B cell (primary cell): ENCODE measurements at regions not wholly inside any gene's neighbourhood (a gene's known extent, or its start where the extent isn't known, plus 50 kb on each side); places are given as distances from the start of the nearest gene placed in this dataset.

Experiments
- ATAC-seq: fragments of 200-7000 bp; cut with Tn5 transposase; one replicate; pipeline ENCODE4 v1.10.0; 2021; ENCODE audit warnings: low read depth, mild to moderate bottlenecking, moderate number of reproducible peaks, moderate library complexity
- CTCF ChIA-PET: fragments of 350-600 bp; sonication (Branson Sonifier 250); formaldehyde crosslinking; loops from one replicate; lab custom pipeline; 2021; ENCODE audit warnings: antibody characterized with exemption, inconsistent platforms; lab: Charles Lee
- POLR2A ChIA-PET: fragments of 350-600 bp; sonication (Branson Sonifier 250); formaldehyde crosslinking; loops from one replicate; lab custom pipeline; 2021; ENCODE audit warnings: antibody characterized with exemption; lab: Charles Lee
- DNase-seq: peaks from one replicate; pipeline ENCODE4 v3.0.0; 2013
- H2AFZ ChIP-seq: 2 replicates; pipeline ENCODE4 v1.6.1; 2012; ENCODE audit warnings: mild to moderate bottlenecking, low read depth, low read length; ENCODE audit not compliant: insufficient read depth, poor library complexity, severe bottlenecking
- H3K27ac ChIP-seq, 2 donors: 1 replicate in 1 of 2; 2 replicates in 1 of 2; pipeline ENCODE4 v1.5.1; 2012 to 2013; ENCODE audit warnings: low read length in 2 of 2, mild to moderate bottlenecking in 2 of 2, moderate library complexity in 1 of 2
- H3K27me3 ChIP-seq, 4 experiments: fragments of 200-600 bp in 1 of 4; sonication (generic) in 1 of 4; replicated peaks in 1 of 4; 1 replicate in 2 of 4; 2 replicates in 2 of 4; pipeline versions ENCODE4 v1.6.1 to v1.7.0; 2013 to 2016; ENCODE audit warnings: low read length in 3 of 4, mild to moderate bottlenecking in 2 of 4, mixed read lengths in 1 of 4, moderate library complexity in 1 of 4; ENCODE audit not compliant: insufficient read depth in 4 of 4, control insufficient read depth in 3 of 4; ENCODE audit errors: control extremely low read depth in 1 of 4
- H3K36me3 ChIP-seq, 2 experiments: replicated peaks in 1 of 2; 1 replicate in 1 of 2; 2 replicates in 1 of 2; pipeline versions ENCODE4 v1.6.1 to v1.7.1; 2013; ENCODE audit warnings: low read length in 1 of 2; ENCODE audit not compliant: insufficient read depth in 2 of 2, control insufficient read depth in 1 of 2; ENCODE audit errors: control extremely low read depth in 1 of 2, extremely low read depth in 1 of 2
- H3K4me1 ChIP-seq, 2 donors: fragments of 200-600 bp in 1 of 2; sonication (generic) in 1 of 2; 1 replicate in 1 of 2; 2 replicates in 1 of 2; pipeline versions ENCODE4 v1.5.1 to v1.6.1; 2013 to 2017; ENCODE audit warnings: low read length in 2 of 2; ENCODE audit not compliant: control insufficient read depth in 2 of 2, insufficient read depth in 2 of 2
- H3K4me2 ChIP-seq: replicated peaks from 2 replicates; pipeline ENCODE3; 2012; ENCODE audit warnings: mild to moderate bottlenecking, low read depth, low read length; ENCODE audit not compliant: poor library complexity, severe bottlenecking
- H3K4me3 ChIP-seq, 5 experiments: fragments of 200-600 bp in 1 of 5; sonication (generic) in 1 of 5; 1 replicate in 3 of 5; 2 replicates in 2 of 5; pipeline versions ENCODE4 v1.5.1 to v1.7.0; 2011 to 2016; ENCODE audit warnings: low read length in 4 of 5, mild to moderate bottlenecking in 4 of 5, low read depth in 2 of 5, control low read depth in 1 of 5, moderate library complexity in 1 of 5; ENCODE audit not compliant: insufficient read depth in 1 of 5; ENCODE audit errors: control extremely low read depth in 1 of 5, extremely low read depth in 1 of 5
- H3K79me2 ChIP-seq: fragments of 200-600 bp; sonication (generic); one replicate; pipeline ENCODE4 v1.6.0; 2016; ENCODE audit warnings: low read length; ENCODE audit not compliant: control insufficient read depth, insufficient read depth
- H3K9ac ChIP-seq: fragments of 200-600 bp; sonication (generic); 2 replicates; pipeline ENCODE4 v1.6.1; 2017; ENCODE audit warnings: mild to moderate bottlenecking, low read length, moderate library complexity
- H3K9me3 ChIP-seq, 3 donors: one replicate each; pipeline versions ENCODE4 v1.6.1 to v1.7.1; 2013; ENCODE audit warnings: low read length in 2 of 3; ENCODE audit not compliant: control insufficient read depth in 2 of 3, insufficient read depth in 1 of 3; ENCODE audit errors: control extremely low read depth in 1 of 3
- H4K20me1 ChIP-seq: 2 replicates; pipeline ENCODE4 v1.6.0; 2012; ENCODE audit warnings: mild to moderate bottlenecking, low read length; ENCODE audit not compliant: insufficient read depth, control insufficient read depth, poor library complexity, severe bottlenecking
- H3K27ac Mint-ChIP-seq: one replicate; pipeline ENCODE4 v1.8.0; 2021; ENCODE audit warnings: mixed read lengths
- H3K27me3 Mint-ChIP-seq: one replicate; pipeline ENCODE4 v1.8.0; 2021; ENCODE audit warnings: mixed read lengths
- H3K4me1 Mint-ChIP-seq: one replicate; pipeline ENCODE4 v1.8.0; 2021; ENCODE audit warnings: mixed read lengths
- H3K4me3 Mint-ChIP-seq: one replicate; pipeline ENCODE4 v1.8.0; 2021; ENCODE audit warnings: mixed read lengths
- H3K9me3 Mint-ChIP-seq: one replicate; pipeline ENCODE4 v1.8.0; 2022; ENCODE audit warnings: mixed read lengths; ENCODE audit not compliant: insufficient read depth
- CTCF ChIP-seq: fragments of 200-600 bp; IDR thresholded peaks from one replicate; pipeline ENCODE4 v1.8.0; 2022; ENCODE audit warnings: antibody characterized with exemption, mild to moderate bottlenecking
- EZH2 ChIP-seq: IDR thresholded peaks from 2 replicates; pipeline ENCODE4 v1.6.1; 2012; ENCODE audit warnings: borderline replicate concordance, low read depth, mild to moderate bottlenecking, moderate library complexity, low read length; ENCODE audit not compliant: insufficient read depth, poor library complexity, severe bottlenecking
- WGBS: methylation state at CpG from one replicate; pipeline ENCODE4 v1.1.5; 2013; ENCODE audit warnings: missing lambda C conversion rate; ENCODE audit not compliant: insufficient coverage; 5-methylcytosine and 5-hydroxymethylcytosine counted together
- intact Hi-C: fragments of 100-400 bp; cut with micrococcal nuclease; formaldehyde crosslinking; loops from one replicate; pipeline ENCODE4 v1.10.0; 2022

- CTCF ChIA-PET = no interaction called here
These were observed 119.4 kb upstream of the MYCN start for GRCh38 chr2:15820927-15821326.

More at GRCh38 chr2:15820927-15821326, 119.4 kb upstream of the MYCN start:
- H4K20me1 ChIP-seq = no peaks in the 10 kb centered on the region
- POLR2A ChIA-PET = no interaction called here
- H3K4me3 Mint-ChIP-seq = no peak overlapping the region
- intact Hi-C loops = no loop called here
- DNase-seq (no peak), ATAC-seq (no peak)
- no peak overlapping the region for H3K4me2 ChIP-seq
- H3K4me3 ChIP-seq = no peak overlapping the region
- H3K27me3 ChIP-seq = peaks cover 0 to 16% (median 2%) of the 10 kb centered on the region in 4 experiments
- H3K9me3 ChIP-seq = no peaks in the 10 kb centered on the region
- TF ChIP-seq CTCF (no peak), EZH2 (no peak)
- H3K36me3 ChIP-seq = no peaks in the 10 kb centered on the region
- no peak overlapping the region for H3K27ac Mint-ChIP-seq
- no peaks in the 10 kb centered on the region for H3K9me3 Mint-ChIP-seq
- H3K27me3 Mint-ChIP-seq = peaks cover 35% of the 10 kb centered on the region
- no peak overlapping the region for H3K9ac ChIP-seq
- no peaks in the 10 kb centered on the region for H3K79me2 ChIP-seq
- no peak overlapping the region for H3K27ac ChIP-seq
- WGBS = 100% methylated on average over 2 of the region's 2 CpGs
- no peaks in the 10 kb centered on the region for H3K4me1 ChIP-seq
- no peaks in the 10 kb centered on the region for H3K4me1 Mint-ChIP-seq
- no peak overlapping the region for H2AFZ ChIP-seq
